Effector CD8-positive, alpha-beta T cell (primary cell): ENCODE measurements at regions not wholly inside any gene's neighbourhood (a gene's known extent, or its start where the extent isn't known, plus 50 kb on each side); places are given as distances from the start of the nearest gene placed in this dataset.
"Not testable (repeated sequence)": the region's sequence is repeated elsewhere in the genome, so short reads cannot be mapped to it uniquely, and the experiment has no call there.

ENCODE experiments used
- DNase-seq: peaks from one replicate; lab custom pipeline; 2025; lab: John Stamatoyannopoulos, UW

DNA sequence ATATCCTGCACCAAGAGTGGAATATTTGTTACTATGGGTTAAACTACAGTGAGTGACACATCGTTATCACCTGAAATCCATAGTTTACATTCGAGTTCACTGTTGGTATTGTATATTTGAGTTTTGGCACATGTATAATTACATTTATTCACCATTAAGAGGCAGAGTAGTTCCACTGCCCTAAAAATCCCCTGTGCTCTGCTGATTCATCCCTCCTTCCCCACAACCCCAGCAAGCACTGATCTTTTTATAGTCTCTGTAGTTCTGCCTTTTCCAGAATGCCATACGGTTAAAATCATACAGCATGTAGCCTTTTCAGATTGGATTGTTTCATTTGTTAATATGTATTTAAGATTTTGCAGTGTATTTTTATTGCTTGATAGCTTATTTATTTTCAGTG is 495.2 kb downstream of the DIRAS2 start:
- no peak for DNase-seq

GRCh38 chr9:90156318-90156717 is 486.3 kb downstream of the DIRAS2 start:
- DNase-seq = no peak

DNA sequence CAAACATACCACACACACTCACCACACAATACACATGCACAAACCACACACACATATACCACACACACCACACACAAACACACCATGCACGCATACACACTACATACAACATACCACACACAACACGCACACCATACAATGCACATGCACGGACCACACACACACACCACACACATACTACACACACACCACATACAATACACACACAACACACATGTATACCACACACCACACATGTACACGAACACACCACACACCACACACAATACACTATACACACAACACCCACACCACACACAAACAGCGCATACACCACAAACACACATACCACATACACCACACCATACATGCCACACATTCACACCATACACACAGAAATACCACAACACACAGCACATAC is 480.3 kb downstream of the DIRAS2 start:
- no peak for DNase-seq

- DNase-seq = no peak
Observed at GRCh38 chr9:90162819-90163218, 479.8 kb downstream of the DIRAS2 start.

GRCh38 chr9:90165281-90165680 is 477.3 kb downstream of the DIRAS2 start:
- no peak for DNase-seq

DNA sequence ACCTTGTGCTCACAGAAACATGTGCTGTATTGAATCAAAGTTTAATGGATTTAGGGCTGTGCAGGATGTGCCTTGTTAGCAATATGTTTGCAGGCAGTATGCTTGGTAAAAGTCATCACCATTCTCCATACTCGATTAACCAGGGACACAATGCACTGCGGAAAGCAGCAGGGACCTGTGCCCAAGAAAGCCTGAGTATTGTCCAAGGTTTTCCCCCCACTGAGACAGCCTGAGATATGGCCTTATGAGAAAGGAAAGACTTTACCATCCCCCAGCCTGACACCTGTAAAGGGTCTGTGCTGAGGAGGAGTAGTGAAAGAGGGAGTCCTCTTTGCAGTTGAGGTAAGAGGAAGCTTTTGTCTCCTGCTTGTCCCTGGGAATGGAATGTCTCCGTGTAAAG is 476.2 kb downstream of the DIRAS2 start:
- not testable (repeated sequence) for DNase-seq

GRCh38 chr9:90167914-90168313 is 474.7 kb downstream of the DIRAS2 start:
- DNase-seq = no peak

GRCh38 chr9:90169490-90169889 is 473.1 kb downstream of the DIRAS2 start:
- no peak for DNase-seq

DNA sequence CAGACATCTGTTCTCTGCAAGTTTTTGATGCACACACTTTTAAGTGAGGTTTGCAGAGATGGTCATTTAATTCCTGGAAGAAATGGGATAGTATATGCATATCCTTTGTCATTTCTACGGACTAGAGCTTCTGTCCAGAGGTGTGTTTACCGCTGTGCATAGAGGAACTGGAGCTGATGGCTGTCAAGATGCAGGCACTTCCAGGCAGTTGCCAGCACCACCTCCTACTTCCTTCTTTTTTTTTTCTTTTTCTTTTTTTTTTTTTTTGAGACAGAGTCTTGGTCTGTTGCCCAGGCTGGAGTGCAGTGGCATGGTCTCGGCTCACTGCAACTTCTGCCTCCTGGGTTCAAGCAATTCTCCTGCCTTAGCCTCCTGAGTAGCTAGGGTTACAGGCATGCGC is 468.7 kb downstream of the DIRAS2 start:
- DNase-seq = not testable (repeated sequence)

DNA sequence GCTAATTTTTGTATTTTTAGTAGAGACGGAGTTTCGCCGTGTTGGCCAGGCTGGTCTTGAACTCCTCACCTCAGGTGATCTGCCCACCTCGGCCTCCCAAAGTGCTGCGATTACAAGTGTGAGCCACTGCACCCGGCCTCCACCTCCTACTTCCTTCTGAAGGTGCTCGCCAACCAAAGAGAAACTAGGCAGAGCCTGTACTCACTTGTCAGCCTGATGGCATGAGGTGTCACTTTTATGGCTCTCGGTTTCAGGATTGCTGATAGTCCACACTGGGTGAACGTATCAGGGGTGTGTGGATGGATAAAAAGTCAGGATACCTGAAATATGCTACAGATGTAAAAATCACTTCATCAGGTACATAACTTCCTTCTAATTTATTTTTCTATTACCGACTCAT is 468.3 kb downstream of the DIRAS2 start:
- DNase-seq = not testable (repeated sequence)

- DNase-seq = no peak
Observed at GRCh38 chr9:90175257-90175656, 467.4 kb downstream of the DIRAS2 start.

DNA sequence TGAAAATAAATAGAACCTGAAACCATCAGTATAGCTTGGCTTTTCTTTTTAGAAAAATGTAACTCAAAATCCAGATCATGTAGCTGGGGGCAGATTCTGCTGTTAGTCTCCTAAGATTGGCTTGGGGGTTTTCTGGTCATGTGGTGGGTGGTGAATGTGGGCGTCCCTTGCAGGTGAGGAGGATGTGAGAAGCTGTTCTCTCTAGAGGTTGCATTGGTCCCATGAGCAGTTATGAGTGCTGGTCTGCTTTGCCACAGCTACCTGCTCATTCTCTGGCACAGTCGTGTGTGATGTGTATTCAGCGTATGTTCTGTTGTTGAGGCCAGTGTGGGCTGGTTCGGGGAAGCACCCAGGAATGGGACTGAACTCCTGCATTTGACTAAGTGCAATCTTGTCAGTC is 466.8 kb downstream of the DIRAS2 start:
- no peak for DNase-seq

GRCh38 chr9:90176901-90177300 is 465.7 kb downstream of the DIRAS2 start:
- DNase-seq = no peak

DNA sequence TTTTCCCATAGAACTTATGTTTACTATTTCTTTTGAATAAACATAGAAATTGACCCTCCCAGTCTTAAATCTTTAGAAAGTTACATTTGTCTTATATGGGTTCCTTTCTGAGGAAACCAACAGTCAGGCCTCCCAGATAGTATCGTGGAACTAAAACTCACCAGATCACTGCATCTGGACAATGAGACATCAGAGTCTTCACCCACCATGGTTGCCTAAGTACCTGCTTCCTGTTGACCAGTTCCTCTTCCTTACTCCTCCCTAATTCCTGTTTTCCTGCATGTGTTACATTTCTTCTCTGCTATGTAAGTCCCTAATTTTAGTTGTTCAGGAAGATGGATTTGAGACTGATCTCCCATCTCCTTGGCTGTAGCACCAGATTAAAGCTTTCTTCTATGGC is 462.2 kb downstream of the DIRAS2 start:
- DNase-seq = no peak

DNA sequence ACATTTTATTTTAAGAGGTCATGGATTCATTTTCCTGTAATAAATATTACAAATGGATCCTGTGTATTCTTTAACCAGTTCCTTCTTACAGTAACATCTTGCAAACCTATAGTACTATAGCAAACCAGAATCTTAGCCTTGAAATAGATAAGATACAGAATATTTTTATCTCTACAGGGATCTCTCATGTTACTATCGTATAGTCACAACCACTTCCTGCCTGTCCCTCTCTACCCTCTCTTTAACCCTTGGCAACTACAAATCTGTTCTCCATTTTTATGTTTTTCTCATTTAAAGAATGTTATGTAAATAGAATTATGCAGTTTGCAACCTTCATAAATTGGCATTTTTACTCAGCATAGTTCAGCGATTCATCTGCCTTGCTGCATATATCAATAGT is 454.0 kb downstream of the DIRAS2 start:
- DNase-seq = no peak

DNA sequence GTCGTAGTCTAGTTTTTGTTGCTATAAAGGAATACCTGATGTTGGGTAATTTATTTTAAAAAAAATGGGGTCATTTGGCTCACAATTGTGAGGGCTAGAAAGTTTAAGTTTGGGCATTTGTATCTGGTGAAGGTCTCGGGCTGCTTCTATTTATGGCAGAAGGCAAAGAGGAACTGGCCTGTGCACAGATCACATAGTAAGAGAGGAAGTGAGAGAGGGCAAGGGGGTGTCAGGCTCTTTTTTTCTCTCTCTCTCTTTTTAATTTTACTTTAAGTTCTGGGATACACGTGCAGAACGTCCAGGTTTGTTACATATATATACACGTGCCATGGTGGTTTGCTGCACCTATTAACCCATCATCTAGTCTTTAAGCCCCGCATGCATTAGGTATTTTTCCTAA is 453.3 kb downstream of the DIRAS2 start:
- DNase-seq = no peak

- not testable (repeated sequence) for DNase-seq
Observed at GRCh38 chr9:90192465-90192864, 450.2 kb downstream of the DIRAS2 start.

DNA sequence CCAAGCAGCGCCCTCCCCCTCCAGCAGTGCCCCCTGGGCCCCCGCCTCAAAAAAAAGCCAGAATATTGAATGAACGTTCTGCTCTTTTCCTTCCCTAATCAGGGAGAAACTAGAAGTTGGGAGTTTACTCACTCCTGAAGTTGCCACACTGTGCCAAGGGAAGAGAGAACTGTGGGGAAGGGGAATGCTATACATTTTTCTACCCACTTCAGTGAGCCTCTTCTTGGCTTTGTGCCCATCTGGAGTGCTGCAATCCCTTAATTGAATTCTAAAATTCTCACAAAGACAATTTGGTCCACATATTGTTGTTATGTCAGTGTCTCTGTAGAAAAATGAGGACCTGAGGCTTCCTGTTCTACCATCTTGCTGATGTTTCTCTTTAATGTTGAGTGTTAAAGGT is 443.7 kb downstream of the DIRAS2 start:
- no peak for DNase-seq

DNA sequence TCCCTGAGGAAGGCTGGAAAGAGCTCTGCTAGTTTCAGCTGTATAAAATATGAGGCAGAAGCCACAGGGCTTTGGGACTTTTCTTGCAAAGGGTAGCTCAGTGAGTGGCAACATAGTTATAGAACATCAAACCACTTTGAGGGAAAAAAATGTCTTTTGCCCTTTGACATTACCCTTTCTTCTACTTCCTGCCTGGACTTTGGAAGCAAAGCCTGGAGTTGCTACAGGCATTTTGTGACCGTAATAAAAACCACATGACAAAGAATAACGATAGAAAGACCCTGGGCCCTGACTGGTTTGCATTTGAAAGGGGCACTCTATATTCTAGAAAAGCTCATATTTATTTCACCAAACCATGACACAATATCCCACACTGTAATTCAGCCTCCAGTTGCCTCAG is 440.9 kb downstream of the DIRAS2 start:
- DNase-seq = no peak

- DNase-seq = no peak
Observed at GRCh38 chr9:90204128-90204831, 438.3 kb downstream of the DIRAS2 start.

DNA sequence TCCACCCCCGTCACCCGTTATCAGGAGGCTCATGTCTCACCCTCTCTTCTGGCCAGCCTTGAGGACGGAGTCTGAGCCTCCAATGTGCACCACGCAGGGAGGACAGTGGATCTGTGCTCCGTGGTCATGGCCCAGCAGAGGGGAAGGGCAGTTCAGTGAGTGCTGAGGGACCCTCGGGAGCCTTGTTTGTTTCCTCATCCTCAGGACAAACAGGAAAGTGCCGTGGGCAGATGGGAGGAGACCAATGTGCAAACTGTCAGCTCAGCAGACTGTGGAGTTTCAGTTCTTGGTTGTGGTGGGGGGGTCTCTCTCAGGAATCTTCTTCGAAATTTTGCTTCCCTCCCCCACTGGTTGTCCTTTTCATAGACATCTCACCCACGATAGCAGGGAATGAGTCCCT is 429.6 kb downstream of the DIRAS2 start:
- DNase-seq = not testable (repeated sequence)

DNA sequence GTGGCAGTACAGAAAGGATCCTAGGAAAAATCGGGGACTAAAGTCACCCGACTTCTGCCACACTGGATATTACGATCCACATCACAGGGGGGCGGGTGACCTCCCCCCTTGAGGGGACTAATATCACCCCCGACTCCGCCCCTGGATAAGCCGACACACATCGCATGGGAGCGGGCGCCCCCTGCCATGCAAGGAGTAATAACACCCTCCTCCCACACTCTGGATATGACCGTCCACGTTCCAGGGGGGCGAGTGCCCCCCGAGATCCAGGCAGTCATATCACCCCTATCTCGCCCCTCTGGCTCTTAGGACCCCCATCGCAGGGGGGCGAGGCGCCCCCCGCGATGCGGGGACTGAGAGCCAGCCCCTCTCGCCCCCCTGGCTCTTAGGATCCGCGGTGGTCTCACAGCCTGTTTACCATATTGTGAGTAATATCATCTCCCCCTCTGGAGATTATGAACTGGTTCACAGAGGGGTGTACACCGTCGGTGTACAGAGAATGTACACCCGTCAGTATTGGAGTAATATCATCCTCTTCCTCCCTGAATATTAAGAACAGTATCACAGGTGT is 423.0 kb downstream of the DIRAS2 start:
- peak; percentile 3 for DNase-seq

GRCh38 chr9:90221899-90222298 is 420.7 kb downstream of the DIRAS2 start:
- DNase-seq = not testable (repeated sequence)

DNA sequence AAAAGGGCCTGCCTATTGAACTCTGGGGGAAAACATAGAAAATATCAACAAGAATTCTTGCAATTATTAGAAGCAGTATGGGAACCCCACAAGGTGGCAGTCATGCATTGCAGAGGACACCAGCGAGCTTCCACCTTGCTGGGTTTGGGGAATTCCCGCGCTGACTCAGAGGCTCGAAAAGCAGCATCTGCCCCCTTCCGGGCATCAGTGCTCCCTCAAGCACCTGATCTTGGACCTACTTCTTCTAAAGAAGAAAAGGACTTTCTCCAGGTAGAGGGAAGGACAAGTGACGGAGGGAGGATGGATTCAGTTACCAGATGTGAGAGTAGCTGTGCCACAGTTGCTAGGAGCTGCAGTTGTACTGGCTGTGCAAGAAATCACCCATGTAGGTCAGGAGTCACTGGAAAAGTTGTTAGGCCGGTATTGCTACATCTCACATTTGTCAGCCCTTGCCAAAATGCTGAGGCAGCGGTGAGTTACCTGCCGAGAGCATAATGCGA is 415.7 kb downstream of the DIRAS2 start:
- DNase-seq = peak; percentile 25
